Chondrocyte (in vitro differentiated cells): ENCODE measurements at regions not wholly inside any gene's neighbourhood (a gene's known extent, or its start where the extent isn't known, plus 50 kb on each side); places are given as distances from the start of the nearest gene placed in this dataset.
"Not testable (repeated sequence)": the region's sequence is repeated elsewhere in the genome, so short reads cannot be mapped to it uniquely, and the experiment has no call there.

ENCODE experiments used
- DNase-seq: peaks from one replicate; pipeline ENCODE4 v3.0.0; 2021; ENCODE audit warnings: mixed read lengths, low spot score
- H3K27ac Mint-ChIP-seq: one replicate; pipeline ENCODE4 v1.8.0; 2021; ENCODE audit warnings: mild to moderate bottlenecking, moderate library complexity, mixed read lengths; ENCODE audit not compliant: unreplicated experiment
- H3K27me3 Mint-ChIP-seq: 2 replicates; pipeline ENCODE4 v1.8.0; 2021; ENCODE audit warnings: low read depth, mixed read lengths
- H3K36me3 Mint-ChIP-seq: 2 replicates; pipeline ENCODE4 v1.8.0; 2021; ENCODE audit warnings: low read depth, mixed read lengths
- H3K4me1 Mint-ChIP-seq: 2 replicates; pipeline ENCODE4 v1.8.0; 2021; ENCODE audit warnings: low read depth, mild to moderate bottlenecking, mixed read lengths
- H3K4me3 Mint-ChIP-seq: one replicate; pipeline ENCODE4 v1.8.0; 2021; ENCODE audit warnings: mild to moderate bottlenecking, moderate library complexity, mixed read lengths; ENCODE audit not compliant: unreplicated experiment
- H3K9me3 Mint-ChIP-seq: 2 replicates; pipeline ENCODE4 v1.8.0; 2021; ENCODE audit warnings: low read depth, mixed read lengths
- CTCF ChIP-seq: fragments of 200-600 bp; sonication (generic); IDR thresholded peaks from 2 replicates; pipeline ENCODE4 v1.5.0; 2021; ENCODE audit warnings: antibody characterized with exemption, mild to moderate bottlenecking, moderate library complexity

DNA sequence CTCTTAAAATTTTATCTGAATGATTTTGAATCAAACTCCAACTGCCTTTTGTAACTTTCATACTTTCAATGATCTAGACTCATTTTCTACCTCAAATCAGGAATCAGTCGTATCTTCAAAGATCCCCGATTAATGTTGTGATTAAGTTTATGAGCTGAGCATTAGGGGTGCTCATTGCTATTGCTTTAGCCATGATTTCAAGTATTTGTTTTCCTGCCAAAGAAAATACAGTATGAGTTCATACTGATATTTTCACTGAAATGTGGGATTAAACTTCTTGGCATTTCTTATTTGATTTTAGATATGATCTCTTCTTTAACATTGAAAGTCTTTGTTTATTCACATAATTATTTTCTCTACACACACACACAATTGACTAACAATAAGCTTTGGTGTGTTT is 785.6 kb downstream of the NTRK3 start:
- Mint-ChIP-seq H3K4me1 (no peaks in the 10 kb centered on the region), H3K27ac (no peak overlapping the region), H3K4me3 (no peak overlapping the region), H3K27me3 (peaks cover 3% of the 10 kb centered on the region), H3K9me3 (no peaks in the 10 kb centered on the region), H3K36me3 (no peaks in the 10 kb centered on the region)
- no peak for DNase-seq
- TF ChIP-seq CTCF = no peak

DNA sequence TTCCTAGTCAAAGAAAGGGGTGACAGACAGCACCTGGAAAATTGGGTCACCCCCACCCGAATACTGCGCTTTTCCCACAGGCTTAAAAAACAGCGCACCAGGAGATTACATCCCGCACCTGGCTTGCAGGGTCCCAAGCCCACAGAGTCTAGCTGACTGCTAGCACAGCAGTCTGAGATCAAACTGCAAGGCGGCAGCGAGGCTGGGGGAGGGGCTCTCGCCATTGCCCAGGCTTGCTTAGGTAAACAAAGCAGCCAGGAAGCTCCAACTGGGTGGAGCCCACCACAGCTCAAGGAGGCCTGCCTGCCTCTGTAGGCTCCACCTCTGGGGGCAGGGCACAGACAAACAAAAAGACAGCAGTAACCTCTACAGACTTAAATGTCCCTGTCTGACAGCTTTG is 792.6 kb downstream of the NTRK3 start:
- not testable (repeated sequence) for H3K36me3 Mint-ChIP-seq, H3K4me1 Mint-ChIP-seq, H3K27me3 Mint-ChIP-seq, DNase-seq, H3K4me3 Mint-ChIP-seq, H3K27ac Mint-ChIP-seq, H3K9me3 Mint-ChIP-seq

- no peak overlapping the region for H3K27ac Mint-ChIP-seq
These were observed 794.9 kb downstream of the NTRK3 start for GRCh38 chr15:87461631-87462030.

DNA sequence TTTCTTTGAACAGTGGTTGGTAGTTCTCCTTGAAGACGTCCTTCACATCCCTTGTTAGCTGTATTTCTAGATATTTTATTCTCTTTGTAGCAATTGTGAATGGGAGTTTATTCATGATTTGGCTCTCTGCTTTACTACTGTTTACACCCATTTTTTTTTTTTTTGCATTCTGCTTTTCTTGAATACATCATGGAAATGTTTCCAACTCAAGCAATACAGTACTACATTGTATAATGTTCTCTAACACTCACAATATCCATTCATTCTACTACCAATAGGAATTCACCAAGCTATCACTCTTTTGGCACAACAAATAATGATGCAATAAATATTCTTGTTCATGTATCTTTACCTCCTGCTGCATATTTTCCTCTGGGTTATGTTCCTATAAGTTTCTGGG is 801.7 kb downstream of the NTRK3 start:
- H3K27me3 Mint-ChIP-seq = peaks cover 2% of the 10 kb centered on the region
- DNase-seq = no peak

More at GRCh38 chr15:87461631-87462030, 794.9 kb downstream of the NTRK3 start:
- no peak for TF ChIP-seq CTCF
- peaks cover 2% of the 10 kb centered on the region for H3K27me3 Mint-ChIP-seq
- no peak for DNase-seq
- no peaks in the 10 kb centered on the region for H3K9me3 Mint-ChIP-seq
- H3K4me3 Mint-ChIP-seq = no peak overlapping the region
- H3K4me1 Mint-ChIP-seq = no peaks in the 10 kb centered on the region
- no peaks in the 10 kb centered on the region for H3K36me3 Mint-ChIP-seq

DNA sequence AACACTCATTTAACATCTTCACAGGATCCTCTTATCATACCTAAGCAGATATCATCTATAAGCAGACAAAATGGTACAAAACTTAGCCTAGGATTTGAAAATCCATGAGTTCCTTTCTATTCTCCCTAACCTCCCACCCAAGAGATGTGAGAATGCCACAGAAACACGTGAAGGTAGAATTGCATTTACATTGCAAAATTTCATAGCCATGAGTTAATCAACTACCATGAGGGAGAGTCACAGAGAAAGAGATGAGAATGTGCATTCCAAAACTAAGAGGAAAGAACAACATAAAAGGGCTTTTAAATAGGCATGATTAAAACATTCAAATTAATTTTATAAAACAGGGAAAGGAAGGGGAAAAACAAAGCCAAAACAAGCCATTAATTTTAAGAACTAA is 806.2 kb downstream of the NTRK3 start:
- TF ChIP-seq CTCF = no peak
- H3K36me3 Mint-ChIP-seq = no peaks in the 10 kb centered on the region
- no peaks in the 10 kb centered on the region for H3K4me1 Mint-ChIP-seq
- H3K9me3 Mint-ChIP-seq = peaks cover 13% of the 10 kb centered on the region
- H3K27ac Mint-ChIP-seq = no peak overlapping the region
- DNase-seq = no peak
- no peak overlapping the region for H3K4me3 Mint-ChIP-seq
- H3K27me3 Mint-ChIP-seq = no peaks in the 10 kb centered on the region

More for the DNA sequence above, 801.7 kb downstream of the NTRK3 start:
- Mint-ChIP-seq H3K27ac (no peak overlapping the region), H3K36me3 (no peaks in the 10 kb centered on the region), H3K9me3 (peaks cover 9% of the 10 kb centered on the region), H3K4me3 (no peak overlapping the region), H3K4me1 (no peaks in the 10 kb centered on the region)
- TF ChIP-seq CTCF = no peak

GRCh38 chr15:87439090-87439489 is 817.4 kb downstream of the NTRK3 start:
- Mint-ChIP-seq H3K27me3 (peaks cover 4% of the 10 kb centered on the region), H3K27ac (no peak overlapping the region), H3K36me3 (no peaks in the 10 kb centered on the region), H3K4me1 (no peaks in the 10 kb centered on the region), H3K9me3 (peaks cover 4% of the 10 kb centered on the region), H3K4me3 (no peak overlapping the region)
- DNase-seq = no peak
- no peak for TF ChIP-seq CTCF
